ENCODE measurements at regions not wholly inside any gene's neighbourhood (a gene's known extent, or its start where the extent isn't known, plus 50 kb on each side); places are given as distances from the start of the nearest gene placed in this dataset.

DNA sequence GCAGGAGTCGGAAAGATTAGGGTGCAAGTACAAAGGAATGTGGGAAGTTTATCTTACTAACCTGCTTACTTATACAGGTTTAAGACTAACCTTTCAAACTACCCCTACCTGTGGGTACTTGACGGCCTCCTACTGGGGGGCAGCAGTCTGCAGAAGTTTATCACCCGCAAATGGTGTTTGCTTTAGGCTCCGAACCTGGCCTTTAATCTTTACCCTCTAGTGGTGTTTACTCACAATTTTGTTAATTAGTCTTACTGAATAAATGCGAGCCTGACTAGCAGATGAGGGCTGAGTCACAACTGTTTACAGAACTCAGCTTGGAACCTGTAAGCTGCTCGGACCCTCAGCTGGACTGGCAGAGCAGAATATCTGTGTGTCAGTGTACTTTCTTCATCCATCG, 204.2 kb upstream of the GPRIN3 start (continued):
- TF ChIP-seq, protein P1, sequence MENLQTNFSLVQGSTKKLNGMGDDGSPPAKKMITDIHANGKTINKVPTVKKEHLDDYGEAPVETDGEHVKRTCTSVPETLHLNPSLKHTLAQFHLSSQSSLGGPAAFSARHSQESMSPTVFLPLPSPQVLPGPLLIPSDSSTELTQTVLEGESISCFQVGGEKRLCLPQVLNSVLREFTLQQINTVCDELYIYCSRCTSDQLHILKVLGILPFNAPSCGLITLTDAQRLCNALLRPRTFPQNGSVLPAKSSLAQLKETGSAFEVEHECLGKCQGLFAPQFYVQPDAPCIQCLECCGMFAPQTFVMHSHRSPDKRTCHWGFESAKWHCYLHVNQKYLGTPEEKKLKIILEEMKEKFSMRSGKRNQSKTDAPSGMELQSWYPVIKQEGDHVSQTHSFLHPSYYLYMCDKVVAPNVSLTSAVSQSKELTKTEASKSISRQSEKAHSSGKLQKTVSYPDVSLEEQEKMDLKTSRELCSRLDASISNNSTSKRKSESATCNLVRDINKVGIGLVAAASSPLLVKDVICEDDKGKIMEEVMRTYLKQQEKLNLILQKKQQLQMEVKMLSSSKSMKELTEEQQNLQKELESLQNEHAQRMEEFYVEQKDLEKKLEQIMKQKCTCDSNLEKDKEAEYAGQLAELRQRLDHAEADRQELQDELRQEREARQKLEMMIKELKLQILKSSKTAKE (IDR thresholded peaks at IDR 0.05; ENCODE audit: low read depth, poor library complexity, severe bottlenecking), result no peak
- TF ChIP-seq ZZZ3 (IDR thresholded peaks at IDR 0.05; ENCODE audit: control insufficient read depth, insufficient read length, low read depth), result no peak

DNA sequence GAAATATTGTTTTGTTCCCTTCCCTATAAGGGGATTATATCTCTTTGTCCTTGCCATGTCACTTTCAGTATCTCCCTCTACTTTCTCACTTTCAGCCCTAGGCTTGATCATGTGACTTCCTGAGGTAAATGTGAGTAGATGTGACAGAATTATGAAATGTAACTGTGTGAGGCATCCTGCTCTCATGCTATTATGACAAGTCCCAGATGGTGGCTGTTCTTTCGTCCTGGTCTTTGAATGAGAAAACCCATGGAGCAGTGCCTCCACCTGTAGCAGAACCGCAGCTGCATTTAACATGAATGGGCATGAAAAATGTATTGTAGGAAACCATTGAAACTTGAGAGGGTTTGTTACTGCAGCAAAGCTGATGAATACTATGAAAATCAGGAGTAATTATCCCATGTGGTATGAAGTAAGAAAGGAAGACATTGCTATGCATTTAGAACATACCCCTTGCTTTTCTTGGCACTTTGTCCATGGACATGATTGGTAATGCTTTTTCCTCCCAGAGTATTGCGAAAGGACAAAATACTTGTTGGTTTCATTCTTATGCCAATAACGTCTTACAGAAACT, 202.2 kb upstream of the GPRIN3 start:
- RAD21 ChIA-PET (ENCODE audit: unreplicated experiment), result no interaction called here
- TF ChIP-seq, protein P2, sequence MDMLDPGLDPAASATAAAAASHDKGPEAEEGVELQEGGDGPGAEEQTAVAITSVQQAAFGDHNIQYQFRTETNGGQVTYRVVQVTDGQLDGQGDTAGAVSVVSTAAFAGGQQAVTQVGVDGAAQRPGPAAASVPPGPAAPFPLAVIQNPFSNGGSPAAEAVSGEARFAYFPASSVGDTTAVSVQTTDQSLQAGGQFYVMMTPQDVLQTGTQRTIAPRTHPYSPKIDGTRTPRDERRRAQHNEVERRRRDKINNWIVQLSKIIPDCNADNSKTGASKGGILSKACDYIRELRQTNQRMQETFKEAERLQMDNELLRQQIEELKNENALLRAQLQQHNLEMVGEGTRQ (IDR thresholded peaks at IDR 0.05; ENCODE audit: borderline replicate concordance, low read depth, low read length), result no peak; the same call in 1 of the 2 replicates
- TF ChIP-seq PAX5 (IDR thresholded peaks at IDR 0.05; ENCODE audit: borderline replicate concordance, low read depth, low read length) (peak; percentile 4; the same call in 1 of the 2 replicates), TCF7 (IDR thresholded peaks at IDR 0.05; ENCODE audit: borderline replicate concordance) (no peak), SMAD5 (IDR thresholded peaks at IDR 0.05; ENCODE audit: low read depth) (no peak), EP300 (IDR thresholded peaks at IDR 0.05; ENCODE audit: borderline replicate concordance in 1 of 2, control insufficient read depth in 1 of 2, low read depth in 2 of 2, low read length in 2 of 2) (peak; percentile 37 to 44; a peak in 2 of 4 replicates)
- TF ChIP-seq, protein P3, sequence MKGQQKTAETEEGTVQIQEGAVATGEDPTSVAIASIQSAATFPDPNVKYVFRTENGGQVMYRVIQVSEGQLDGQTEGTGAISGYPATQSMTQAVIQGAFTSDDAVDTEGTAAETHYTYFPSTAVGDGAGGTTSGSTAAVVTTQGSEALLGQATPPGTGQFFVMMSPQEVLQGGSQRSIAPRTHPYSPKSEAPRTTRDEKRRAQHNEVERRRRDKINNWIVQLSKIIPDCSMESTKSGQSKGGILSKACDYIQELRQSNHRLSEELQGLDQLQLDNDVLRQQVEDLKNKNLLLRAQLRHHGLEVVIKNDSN (IDR thresholded peaks at IDR 0.05; ENCODE audit: borderline replicate concordance, extremely low read length, insufficient read depth, low read depth, low read length), result peak; percentile 10
- TF ChIP-seq, protein P4, sequence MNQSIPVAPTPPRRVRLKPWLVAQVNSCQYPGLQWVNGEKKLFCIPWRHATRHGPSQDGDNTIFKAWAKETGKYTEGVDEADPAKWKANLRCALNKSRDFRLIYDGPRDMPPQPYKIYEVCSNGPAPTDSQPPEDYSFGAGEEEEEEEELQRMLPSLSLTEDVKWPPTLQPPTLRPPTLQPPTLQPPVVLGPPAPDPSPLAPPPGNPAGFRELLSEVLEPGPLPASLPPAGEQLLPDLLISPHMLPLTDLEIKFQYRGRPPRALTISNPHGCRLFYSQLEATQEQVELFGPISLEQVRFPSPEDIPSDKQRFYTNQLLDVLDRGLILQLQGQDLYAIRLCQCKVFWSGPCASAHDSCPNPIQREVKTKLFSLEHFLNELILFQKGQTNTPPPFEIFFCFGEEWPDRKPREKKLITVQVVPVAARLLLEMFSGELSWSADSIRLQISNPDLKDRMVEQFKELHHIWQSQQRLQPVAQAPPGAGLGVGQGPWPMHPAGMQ (IDR thresholded peaks at IDR 0.05; ENCODE audit: borderline replicate concordance), result no peak
- TF ChIP-seq, protein P5, sequence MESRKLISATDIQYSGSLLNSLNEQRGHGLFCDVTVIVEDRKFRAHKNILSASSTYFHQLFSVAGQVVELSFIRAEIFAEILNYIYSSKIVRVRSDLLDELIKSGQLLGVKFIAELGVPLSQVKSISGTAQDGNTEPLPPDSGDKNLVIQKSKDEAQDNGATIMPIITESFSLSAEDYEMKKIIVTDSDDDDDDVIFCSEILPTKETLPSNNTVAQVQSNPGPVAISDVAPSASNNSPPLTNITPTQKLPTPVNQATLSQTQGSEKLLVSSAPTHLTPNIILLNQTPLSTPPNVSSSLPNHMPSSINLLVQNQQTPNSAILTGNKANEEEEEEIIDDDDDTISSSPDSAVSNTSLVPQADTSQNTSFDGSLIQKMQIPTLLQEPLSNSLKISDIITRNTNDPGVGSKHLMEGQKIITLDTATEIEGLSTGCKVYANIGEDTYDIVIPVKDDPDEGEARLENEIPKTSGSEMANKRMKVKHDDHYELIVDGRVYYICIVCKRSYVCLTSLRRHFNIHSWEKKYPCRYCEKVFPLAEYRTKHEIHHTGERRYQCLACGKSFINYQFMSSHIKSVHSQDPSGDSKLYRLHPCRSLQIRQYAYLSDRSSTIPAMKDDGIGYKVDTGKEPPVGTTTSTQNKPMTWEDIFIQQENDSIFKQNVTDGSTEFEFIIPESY (IDR thresholded peaks at IDR 0.05), result no peak
- TF ChIP-seq, protein P6, sequence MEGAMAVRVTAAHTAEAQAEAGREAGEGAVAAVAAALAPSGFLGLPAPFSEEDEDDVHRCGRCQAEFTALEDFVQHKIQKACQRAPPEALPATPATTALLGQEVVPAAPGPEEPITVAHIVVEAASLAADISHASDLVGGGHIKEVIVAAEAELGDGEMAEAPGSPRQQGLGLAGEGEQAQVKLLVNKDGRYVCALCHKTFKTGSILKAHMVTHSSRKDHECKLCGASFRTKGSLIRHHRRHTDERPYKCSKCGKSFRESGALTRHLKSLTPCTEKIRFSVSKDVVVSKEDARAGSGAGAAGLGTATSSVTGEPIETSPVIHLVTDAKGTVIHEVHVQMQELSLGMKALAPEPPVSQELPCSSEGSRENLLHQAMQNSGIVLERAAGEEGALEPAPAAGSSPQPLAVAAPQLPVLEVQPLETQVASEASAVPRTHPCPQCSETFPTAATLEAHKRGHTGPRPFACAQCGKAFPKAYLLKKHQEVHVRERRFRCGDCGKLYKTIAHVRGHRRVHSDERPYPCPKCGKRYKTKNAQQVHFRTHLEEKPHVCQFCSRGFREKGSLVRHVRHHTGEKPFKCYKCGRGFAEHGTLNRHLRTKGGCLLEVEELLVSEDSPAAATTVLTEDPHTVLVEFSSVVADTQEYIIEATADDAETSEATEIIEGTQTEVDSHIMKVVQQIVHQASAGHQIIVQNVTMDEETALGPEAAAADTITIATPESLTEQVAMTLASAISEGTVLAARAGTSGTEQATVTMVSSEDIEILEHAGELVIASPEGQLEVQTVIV (IDR thresholded peaks at IDR 0.05; ENCODE audit: borderline replicate concordance, partially characterized antibody), result no peak

More for the DNA sequence above, 202.2 kb upstream of the GPRIN3 start:
- ATAC-seq (peak; percentile 98), FAIRE-seq (peak; percentile 82), DNase-seq (ENCODE audit: low read depth, low spot score) (peak; percentile 31)
- WGBS (ENCODE audit: insufficient coverage, insufficient replicate concordance, low lambda C conversion rate, missing lambda C conversion rate), result 14% methylated on average over 4 of the region's 4 CpGs
- no TSS peak for BruUV-seq (replicated peaks)
- Histone ChIP-seq H3K79me2 (ENCODE audit: control insufficient read depth, insufficient read depth, low read length) (no peaks in the 10 kb centered on the region), H3K36me3 (ENCODE audit: control insufficient read depth in 2 of 2, insufficient read depth in 2 of 2, low read length in 1 of 2) (no peaks in the 10 kb centered on the region), H3K27me3 (replicated peaks in 1 of 2; ENCODE audit: control insufficient read depth in 2 of 2, insufficient read depth in 2 of 2, low read length in 1 of 2) (no peaks in the 10 kb centered on the region), H2AFZ (ENCODE audit: control insufficient read depth, low read depth, low read length) (no peak overlapping the region), H3K4me1 (ENCODE audit: control insufficient read depth, insufficient read depth, low read length) (no peaks in the 10 kb centered on the region), H3K27ac (ENCODE audit: control insufficient read depth, insufficient read depth) (no peak overlapping the region), H4K20me1 (ENCODE audit: control insufficient read depth, insufficient read depth) (no peaks in the 10 kb centered on the region), H3K4me3 (no peak overlapping the region), H3K4me2 (ENCODE audit: control insufficient read depth, insufficient read depth) (no peak overlapping the region), H3K9me3 (replicated peaks; ENCODE audit: control insufficient read depth, insufficient read depth, low read length) (no peaks in the 10 kb centered on the region; the same call in 2 of the 3 replicates), H3K9ac (ENCODE audit: control insufficient read depth, insufficient read depth, low read length) (no peak overlapping the region)
- CTCF ChIA-PET, result no interaction called here
- POLR2A ChIA-PET, result no interaction called here
- intact Hi-C loops (cut with micrococcal nuclease; ENCODE audit: unreplicated experiment), result no loop called here
- SMC1A ChIA-PET (ENCODE audit: uncharacterized antibody, unreplicated experiment), result interaction anchor here (0.6 kb wide), 1 partner anchor 794 kb away, joined by 3 read pairs; no protein-coding TSS in a partner anchor
- in situ Hi-C loops (cut with MboI), result no loop called here
